Epithelial cell of prostate (primary cell): ENCODE measurements at regions not wholly inside any gene's neighbourhood (a gene's known extent, or its start where the extent isn't known, plus 50 kb on each side); places are given as distances from the start of the nearest gene placed in this dataset.
"Not testable (repeated sequence)": the region's sequence is repeated elsewhere in the genome, so short reads cannot be mapped to it uniquely, and the experiment has no call there.

Source experiments
- DNase-seq: peaks from one replicate; pipeline ENCODE4 v3.0.0-alpha.2; 2011; ENCODE audit warnings: low read depth, low spot score
- H3K27ac ChIP-seq: fragments of 450-650 bp; 2 replicates; pipeline ENCODE4 v1.5.1; 2017; ENCODE audit warnings: mild to moderate bottlenecking

DNA sequence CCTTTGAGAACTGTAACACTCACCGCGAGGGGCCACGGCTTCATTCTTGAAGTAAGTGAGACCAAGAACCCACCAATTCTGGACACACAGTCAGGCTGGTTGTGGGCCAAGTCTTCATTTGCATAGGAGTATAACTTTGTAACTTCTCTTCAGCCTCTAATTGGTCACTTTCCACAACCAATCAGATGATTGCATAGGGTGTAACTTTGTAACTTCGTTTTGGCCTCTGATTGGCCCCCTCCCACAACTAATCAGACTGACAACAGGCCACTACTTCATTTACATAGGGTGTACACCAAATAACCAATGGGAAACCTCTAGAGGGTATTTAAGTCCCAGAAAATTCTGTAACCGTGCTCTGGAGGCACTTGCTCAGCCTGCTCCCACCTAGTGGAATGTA lies 77.5 kb upstream of the TCF4 start:
- H3K27ac ChIP-seq: no peak overlapping the region
- DNase-seq: no peak

DNA sequence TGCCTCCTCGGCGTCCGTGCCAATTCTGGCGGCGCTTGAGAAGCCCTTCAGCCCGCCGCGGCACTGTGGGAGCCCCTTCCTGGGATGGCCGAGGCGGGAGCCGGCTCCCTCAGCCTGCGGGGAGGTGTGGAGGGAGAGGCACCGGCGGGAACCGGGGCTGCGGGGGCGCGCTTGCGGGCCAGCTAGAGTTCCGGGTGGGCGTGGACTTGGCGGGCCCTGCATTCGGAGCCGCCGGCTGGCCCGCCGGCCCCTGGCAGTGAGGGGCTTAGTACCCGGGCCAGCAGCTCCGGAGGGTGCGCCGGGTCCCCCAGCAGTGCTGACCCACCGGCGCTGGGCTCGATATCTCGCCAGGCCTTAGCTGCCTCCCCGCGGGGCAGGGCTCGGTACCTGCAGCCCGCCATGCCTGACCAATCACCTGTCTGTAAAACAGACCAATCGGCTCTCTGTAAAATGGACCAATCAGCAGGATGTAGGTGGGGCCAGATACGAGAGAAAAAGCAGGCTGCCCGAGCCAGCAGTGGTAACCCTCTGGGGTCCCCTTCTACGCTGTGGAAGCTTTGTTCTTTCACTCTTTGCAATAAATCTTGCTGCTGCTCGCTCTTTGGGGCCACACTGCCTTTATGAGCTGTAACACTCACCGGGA lies 76.9 kb upstream of the TCF4 start:
- DNase-seq, H3K27ac ChIP-seq: not testable (repeated sequence)

DNA sequence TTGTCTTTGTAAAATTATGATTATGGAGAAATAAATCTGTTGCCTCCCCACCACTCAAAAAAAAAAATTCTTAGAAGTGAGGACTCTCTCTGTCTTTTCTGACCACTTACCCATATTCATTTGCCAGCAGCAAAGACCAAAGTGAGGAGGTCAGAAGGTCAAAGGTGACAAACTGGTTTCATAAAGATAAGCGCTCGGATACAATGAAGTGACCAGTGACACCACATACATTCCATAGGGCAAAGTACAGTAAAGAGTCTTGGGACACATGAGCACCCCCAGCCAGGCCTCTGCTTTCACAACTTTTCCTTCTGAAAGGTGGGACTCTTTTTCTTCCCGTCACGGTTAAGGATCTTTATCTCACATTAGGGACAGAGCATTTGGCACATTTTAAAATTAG lies 75.9 kb upstream of the TCF4 start:
- H3K27ac ChIP-seq: no peak overlapping the region
- no peak for DNase-seq

DNA sequence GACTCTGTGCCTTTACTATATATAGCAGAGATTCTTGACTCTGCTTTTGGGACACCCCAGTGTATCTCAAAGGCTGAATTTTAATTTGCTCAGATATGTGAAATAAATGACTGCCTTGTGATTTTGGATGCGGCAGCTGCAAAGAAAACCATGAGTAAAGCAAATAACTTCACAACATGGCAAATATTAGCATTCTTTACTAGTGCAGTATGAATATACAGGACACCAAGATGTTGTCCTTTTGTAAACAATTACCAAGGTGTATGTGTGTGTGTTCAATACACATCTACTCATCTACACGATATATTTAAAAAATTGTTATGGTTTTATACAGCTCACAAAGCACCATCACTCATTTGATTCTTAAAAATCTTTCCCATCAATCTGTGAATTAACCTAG lies 70.6 kb upstream of the TCF4 start:
- no peak overlapping the region for H3K27ac ChIP-seq
- no peak for DNase-seq

DNA sequence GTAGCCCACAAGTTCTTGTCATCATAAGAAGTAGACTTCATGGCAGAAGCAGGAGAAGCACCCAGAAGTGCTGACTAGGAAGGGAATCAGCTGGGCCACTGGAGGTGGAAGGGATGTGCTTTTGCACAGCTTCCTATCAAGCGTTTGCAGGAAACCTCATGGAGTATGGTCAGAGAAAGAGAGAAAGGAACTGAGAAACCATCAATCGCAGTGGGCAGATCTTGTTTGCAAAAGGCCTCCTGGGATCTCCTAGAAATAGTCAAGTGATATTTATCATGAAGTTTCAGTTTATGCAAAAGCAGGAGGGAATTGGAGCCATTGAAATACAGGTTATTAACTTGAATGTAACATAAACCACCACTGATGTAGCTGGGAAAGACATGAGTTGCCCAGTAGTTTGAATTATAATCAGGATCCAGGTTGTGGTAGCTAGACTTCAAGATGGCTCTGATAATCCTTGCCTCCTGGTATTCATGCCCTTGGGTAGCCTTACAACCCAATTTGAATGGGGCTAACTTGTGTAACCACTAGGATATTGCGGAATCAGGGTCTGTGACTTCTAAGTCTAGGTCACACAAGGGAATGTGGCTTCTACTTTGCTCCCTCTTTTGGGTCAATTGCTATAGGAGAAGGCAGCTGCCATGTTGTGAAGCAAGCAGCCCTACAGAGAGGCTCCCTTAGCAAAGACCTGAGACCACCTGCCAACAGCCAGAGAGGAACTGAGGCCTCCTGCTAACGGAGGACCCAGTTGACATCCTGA lies 69.8 kb upstream of the TCF4 start:
- DNase-seq: no peak
- no peak overlapping the region for H3K27ac ChIP-seq

DNA sequence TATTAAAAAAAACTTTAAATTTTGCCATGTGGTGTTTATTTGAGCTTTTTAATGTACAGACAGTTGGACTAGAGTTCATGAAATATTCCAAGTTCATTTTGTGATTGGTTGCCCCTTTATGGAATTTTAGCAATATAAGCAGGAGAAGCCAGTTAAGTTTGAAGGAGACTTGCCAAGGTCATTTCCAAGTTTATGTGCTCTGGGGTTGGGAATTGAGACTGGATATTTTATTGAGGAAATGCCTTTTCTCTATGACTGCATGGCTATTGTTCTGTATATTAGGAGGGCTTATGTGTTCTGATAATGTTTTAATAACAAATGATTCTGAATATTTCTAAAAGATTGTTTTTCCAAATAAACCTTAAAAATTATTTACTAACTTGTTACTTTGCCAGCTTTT lies 67.0 kb upstream of the TCF4 start:
- DNase-seq: no peak
- H3K27ac ChIP-seq: no peak overlapping the region

DNA sequence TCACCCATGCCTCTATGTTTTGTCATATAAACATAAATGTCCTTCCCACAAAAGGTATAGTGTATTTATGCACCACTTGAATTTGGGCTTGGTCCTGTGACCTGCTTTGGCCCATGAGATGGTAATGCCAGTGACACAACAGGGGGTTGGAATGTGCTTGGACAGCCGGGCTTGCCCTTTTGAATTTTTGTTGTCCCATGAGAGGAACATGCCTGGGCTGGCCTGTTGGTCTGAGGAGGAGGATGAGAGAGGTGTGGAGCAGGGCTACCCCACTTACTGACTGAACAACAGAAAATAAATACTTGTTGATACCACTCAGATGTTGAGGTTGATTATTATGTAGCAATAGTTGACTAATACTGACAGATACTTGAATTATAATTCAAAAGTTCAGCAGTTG lies 63.2 kb upstream of the TCF4 start:
- peak overlapping the region; percentile 69 for H3K27ac ChIP-seq
- DNase-seq: no peak

DNA sequence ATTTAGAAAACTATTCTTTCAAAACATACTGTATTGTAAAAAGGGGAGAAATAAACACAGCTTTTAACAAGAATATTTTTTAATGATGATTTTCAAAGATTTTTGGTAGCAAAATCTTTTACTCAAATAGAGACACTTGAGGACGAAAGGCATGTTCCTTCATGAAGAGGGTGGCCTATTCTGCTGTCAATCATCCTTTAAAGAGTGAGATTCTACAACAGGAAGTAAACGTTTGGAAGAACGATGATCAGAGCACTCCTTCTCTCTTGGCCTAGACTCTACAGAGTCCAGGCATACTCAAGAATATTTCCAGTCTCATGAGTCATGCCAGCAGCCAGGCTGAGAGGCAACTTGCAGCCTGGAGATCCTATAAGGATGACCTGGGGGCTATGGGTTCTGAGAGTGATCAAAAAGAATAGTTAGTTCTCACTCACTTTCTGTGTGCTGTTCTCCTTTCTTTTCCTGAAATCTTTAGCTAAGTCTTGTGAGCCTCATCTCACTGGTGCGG lies 62.4 kb upstream of the TCF4 start:
- no peak for DNase-seq
- peak overlapping the region; percentile 69 for H3K27ac ChIP-seq

DNA sequence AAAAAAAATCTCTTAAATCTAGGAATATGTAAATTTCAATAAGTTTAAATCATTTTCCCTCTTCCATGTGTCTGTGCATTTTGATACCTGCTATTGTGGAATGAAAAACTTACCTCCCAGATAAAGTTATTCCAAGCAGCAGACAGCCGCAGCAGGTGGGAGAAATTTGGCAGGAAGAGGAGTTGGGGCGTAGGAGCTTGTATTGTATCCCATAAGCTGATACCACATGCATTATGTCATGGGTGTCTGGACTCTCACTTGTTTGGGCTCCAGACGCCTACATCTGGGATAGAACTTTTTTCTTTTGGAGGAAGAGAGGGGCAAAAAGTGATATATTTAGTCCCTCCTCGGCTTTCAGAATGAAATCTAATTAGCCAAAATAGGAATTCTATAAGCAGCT lies 59.3 kb upstream of the TCF4 start:
- no peak overlapping the region for H3K27ac ChIP-seq
- DNase-seq: no peak

DNA sequence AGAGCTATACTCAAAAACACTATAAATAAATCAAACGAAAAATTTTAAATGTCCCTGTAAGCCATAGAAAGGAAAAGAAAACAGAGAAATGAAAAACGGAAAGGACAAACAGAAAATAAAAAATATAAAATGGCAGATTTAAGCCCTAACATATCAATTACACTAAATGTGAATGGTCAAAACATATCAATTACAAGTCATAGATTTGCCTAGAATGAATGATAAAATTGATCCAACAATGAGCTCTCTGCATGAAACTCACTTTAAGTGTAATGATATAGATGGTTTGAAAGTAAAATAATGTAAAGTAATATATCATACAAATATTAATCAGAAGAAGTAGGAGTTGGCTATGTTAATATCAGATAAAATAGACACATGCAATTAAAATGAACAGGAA lies 54.2 kb upstream of the TCF4 start:
- no peak for DNase-seq
- H3K27ac ChIP-seq: no peak overlapping the region

DNA sequence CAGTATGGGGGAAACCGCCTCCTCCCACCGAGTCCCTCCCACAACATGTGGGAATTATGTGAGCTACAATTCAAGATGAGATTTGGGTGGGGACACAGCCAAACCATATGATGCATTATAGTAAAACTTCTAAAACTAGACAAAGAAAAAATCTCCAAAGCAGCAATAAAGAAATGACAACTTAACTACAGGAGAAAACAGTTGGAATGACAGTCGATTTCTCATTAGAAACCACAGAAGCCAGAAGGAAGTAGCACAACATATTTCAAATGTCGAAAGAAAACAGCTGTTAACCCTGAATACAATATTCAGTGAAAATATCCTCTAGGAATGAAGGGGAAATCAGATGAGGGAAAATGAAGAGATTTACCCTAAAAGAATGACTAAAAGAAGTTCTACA lies 53.5 kb upstream of the TCF4 start:
- no peak for DNase-seq
- no peak overlapping the region for H3K27ac ChIP-seq
